Urothelium cell line (cell line): ENCODE measurements at regions not wholly inside any gene's neighbourhood (a gene's known extent, or its start where the extent isn't known, plus 50 kb on each side); places are given as distances from the start of the nearest gene placed in this dataset.

Experiments
- DNase-seq: peaks from one replicate; pipeline ENCODE4 v3.0.0; 2011; ENCODE audit warnings: low spot score, mixed read lengths
- FAIRE-seq: peaks from 2 replicates; lab custom pipeline; 2011; peaks lifted over from hg19 to GRCh38; lab: Jason Lieb, UNC

GRCh38 chr6:6376845-6377244, 56.4 kb upstream of the F13A1 start:
- FAIRE-seq (no peak), DNase-seq (no peak)

GRCh38 chr6:6377621-6378020, 57.2 kb upstream of the F13A1 start:
- DNase-seq (no peak), FAIRE-seq (no peak)

GRCh38 chr6:6379573-6379972, 59.1 kb upstream of the F13A1 start:
- DNase-seq (no peak), FAIRE-seq (no peak)

- FAIRE-seq (no peak), DNase-seq (no peak)
These were observed 64.1 kb upstream of the F13A1 start for GRCh38 chr6:6384520-6384919.

- FAIRE-seq (no peak), DNase-seq (no peak)
These were observed 65.5 kb upstream of the F13A1 start for GRCh38 chr6:6386010-6386409.

- no peak for DNase-seq
- FAIRE-seq: no peak
These were observed 70.6 kb upstream of the F13A1 start for GRCh38 chr6:6390849-6391602.

- FAIRE-seq (no peak), DNase-seq (no peak)
These were observed 72.0 kb upstream of the F13A1 start for GRCh38 chr6:6392214-6393068.

- no peak for DNase-seq
- no peak for FAIRE-seq
These were observed 72.6 kb upstream of the F13A1 start for GRCh38 chr6:6393069-6393529.

GRCh38 chr6:6395581-6396197, 75.2 kb upstream of the F13A1 start:
- FAIRE-seq (no peak), DNase-seq (no peak)

GRCh38 chr6:6397842-6398241, 77.4 kb upstream of the F13A1 start:
- FAIRE-seq (no peak), DNase-seq (no peak)

- no peak for DNase-seq
- no peak for FAIRE-seq
These were observed 79.1 kb upstream of the F13A1 start for GRCh38 chr6:6399568-6399967.

GRCh38 chr6:6401401-6401800, 80.9 kb upstream of the F13A1 start:
- FAIRE-seq (no peak), DNase-seq (no peak)

- FAIRE-seq: no peak
These were observed 81.5 kb upstream of the F13A1 start for GRCh38 chr6:6402006-6402405.

GRCh38 chr6:6402591-6402990, 82.1 kb upstream of the F13A1 start:
- no peak for DNase-seq
- no peak for FAIRE-seq

More at GRCh38 chr6:6402006-6402405, 81.5 kb upstream of the F13A1 start:
- DNase-seq: no peak

- DNase-seq (no peak), FAIRE-seq (no peak)
These were observed 84.6 kb upstream of the F13A1 start for GRCh38 chr6:6405031-6405430.

GRCh38 chr6:6405997-6406714, 85.7 kb upstream of the F13A1 start:
- no peak for FAIRE-seq

GRCh38 chr6:6406715-6407070, 86.2 kb upstream of the F13A1 start:
- DNase-seq: no peak
- no peak for FAIRE-seq

More at GRCh38 chr6:6405997-6406714, 85.7 kb upstream of the F13A1 start:
- no peak for DNase-seq

- no peak for DNase-seq
- no peak for FAIRE-seq
These were observed 86.7 kb upstream of the F13A1 start for GRCh38 chr6:6407071-6407741.

GRCh38 chr6:6409397-6410030, 89.1 kb upstream of the F13A1 start:
- DNase-seq: no peak
- no peak for FAIRE-seq

- DNase-seq (no peak), FAIRE-seq (no peak)
These were observed 90.7 kb upstream of the F13A1 start for GRCh38 chr6:6411115-6411514.
